GM21529 (cell line): ENCODE measurements at regions not wholly inside any gene's neighbourhood (a gene's known extent, or its start where the extent isn't known, plus 50 kb on each side); places are given as distances from the start of the nearest gene placed in this dataset.
"Not testable (repeated sequence)": the region's sequence is repeated elsewhere in the genome, so short reads cannot be mapped to it uniquely, and the experiment has no call there.

Source experiments
- ATAC-seq: cut with Tn5 transposase; IDR thresholded peaks from one replicate; pipeline ENCODE4 v1.9.1; 2021; ENCODE audit not compliant: unreplicated experiment

DNA sequence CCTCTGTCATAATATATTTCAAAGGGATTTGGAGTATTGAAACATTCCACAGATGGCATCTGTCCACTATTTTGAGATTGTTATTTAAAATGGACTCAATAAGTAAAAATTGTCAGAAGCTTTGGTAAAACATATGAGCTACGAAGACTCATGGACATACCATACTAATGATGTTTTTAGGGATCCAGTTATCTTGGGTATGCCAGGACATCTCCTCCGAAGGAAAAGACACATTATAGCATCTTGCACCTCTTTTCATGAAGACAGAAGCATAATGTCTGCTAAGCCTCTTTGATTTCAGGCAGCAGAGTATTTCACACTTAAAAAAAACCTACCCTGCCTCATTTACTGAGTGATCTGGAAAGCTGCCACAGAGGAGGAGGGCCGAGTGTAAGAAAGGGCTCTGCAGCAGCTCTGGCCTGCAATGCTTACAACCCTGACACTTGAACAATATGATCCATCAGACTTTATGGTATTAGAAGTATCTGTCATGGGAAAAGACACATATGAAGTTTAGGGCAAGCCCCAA is 284.8 kb downstream of the TUSC7 start:
- ATAC-seq: no peak

DNA sequence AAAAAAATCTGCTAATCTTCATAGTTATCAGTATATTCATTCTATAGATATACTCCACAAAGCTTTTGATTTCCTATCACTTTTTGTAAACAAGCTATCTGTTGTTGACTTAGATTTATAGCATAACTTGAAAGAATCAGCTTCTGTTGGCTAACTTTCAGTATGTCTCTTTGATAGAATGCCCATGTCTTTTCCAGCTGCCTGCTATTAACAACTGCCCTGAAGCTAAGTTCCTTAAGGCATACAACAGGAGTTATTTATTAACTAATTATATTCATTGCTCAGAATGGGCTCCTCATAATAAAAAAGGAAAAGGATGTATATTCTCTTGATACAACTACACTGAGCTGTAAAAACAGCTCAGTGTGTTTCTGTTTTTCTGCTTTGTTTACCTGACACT is 293.9 kb downstream of the TUSC7 start:
- no peak for ATAC-seq

DNA sequence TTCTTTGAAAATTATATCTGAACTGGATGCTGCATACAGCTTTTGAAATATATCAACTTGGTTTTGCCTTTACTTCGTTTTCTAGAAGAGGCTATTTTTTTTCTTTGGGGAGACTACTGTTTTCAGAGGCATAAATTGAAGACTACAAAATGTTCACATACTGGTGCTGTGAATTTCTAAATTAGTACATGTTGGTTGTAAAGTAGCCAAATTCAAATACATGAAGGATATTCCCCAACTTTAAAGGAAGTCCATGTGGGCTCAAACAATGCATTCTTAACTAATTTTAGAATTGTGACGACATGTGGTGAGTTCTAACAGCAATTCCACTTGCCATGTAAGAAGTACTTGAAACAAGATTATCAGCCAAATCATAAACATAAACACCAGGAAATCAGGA is 295.7 kb downstream of the TUSC7 start:
- ATAC-seq: no peak

DNA sequence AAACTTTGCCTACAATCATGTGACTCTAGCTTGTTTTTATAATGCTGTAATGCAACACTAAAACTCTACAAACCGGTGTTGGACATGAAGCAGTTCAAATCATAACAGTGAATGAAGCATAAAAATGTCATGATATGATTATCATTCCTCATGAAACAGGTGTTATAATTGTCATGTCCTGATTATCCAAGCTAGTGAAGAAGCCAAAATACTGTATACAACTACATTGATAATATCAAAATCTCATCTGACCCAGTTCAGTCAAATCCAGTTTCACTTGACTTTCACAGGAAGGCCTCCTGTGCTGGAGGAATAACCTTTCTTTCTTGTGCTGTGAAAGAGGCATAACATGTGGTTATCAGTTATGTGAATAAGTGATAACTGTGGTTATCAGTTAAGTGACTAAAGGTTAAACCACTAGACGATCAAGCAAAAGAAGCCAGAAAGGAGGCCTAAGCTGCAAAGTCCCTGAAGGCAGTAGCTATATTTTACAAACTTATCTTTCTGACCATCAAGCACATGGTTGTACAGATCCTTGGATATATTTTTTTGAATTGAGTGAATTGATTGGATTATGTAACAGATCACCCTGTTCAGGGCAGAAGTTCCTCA is 296.4 kb downstream of the TUSC7 start:
- no peak for ATAC-seq

DNA sequence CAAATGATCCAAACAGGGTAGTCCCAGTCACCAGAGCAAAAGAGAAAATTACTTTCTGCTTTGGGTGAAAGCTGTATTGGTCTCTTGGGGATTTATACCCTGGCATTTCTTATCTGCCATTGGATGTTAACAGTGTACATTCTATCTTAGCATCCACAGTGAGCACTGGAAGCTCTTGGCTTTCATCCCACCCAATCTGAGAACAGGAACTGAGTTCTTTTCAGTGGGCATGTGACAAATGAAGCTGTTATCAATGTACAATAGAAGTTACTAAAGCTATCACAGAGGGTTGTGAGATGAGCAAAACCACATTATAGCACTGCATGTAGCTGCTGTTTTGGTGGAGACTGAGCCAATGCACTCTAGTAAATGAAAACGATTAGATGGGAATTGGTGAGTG is 300.7 kb downstream of the TUSC7 start:
- no peak for ATAC-seq

DNA sequence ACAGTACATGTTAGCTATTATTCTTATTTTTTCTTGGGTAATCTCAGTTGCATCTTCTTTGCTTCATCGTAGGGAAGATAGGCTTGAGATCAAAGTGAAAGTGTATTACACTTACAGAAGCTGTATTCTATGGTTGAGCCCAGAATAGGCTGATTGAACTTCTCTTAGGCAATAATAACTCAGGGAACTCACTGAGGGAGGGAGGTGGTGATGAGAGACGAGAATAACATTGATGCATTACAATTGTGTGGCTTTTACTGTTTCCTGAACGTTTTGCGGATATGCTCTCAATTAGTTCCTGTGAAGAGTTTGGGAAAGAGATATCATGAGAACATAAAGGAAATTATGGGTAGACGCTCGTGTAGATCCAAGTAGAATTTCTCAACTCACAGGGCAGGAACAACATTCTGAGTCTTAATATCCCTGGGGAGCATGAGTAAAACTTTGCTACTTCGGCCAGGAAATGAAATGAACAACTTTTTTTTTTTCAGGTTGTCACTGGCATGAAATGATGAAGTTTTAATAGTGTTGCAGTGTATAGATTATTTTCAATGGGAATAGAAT is 302.2 kb downstream of the TUSC7 start:
- ATAC-seq: no peak

DNA sequence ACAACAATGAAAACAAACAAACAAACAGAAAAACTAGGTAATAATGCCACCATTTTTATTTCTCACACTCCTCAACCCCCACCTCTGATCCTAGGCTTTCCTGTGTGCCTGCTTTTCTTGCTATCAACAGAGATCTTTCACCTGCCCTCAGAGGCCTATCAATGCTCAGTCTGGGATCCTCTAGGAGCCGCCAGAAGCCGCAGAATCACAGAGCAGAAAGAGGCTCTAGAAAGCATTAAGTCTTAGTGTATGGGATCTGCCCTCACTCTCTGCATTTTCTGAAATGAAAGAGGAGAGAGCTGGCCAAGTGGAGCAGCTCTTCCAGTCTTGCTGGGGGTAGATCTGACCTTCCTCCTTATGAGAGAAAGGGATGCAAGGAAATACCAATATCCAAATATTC is 306.8 kb downstream of the TUSC7 start:
- ATAC-seq: no peak

DNA sequence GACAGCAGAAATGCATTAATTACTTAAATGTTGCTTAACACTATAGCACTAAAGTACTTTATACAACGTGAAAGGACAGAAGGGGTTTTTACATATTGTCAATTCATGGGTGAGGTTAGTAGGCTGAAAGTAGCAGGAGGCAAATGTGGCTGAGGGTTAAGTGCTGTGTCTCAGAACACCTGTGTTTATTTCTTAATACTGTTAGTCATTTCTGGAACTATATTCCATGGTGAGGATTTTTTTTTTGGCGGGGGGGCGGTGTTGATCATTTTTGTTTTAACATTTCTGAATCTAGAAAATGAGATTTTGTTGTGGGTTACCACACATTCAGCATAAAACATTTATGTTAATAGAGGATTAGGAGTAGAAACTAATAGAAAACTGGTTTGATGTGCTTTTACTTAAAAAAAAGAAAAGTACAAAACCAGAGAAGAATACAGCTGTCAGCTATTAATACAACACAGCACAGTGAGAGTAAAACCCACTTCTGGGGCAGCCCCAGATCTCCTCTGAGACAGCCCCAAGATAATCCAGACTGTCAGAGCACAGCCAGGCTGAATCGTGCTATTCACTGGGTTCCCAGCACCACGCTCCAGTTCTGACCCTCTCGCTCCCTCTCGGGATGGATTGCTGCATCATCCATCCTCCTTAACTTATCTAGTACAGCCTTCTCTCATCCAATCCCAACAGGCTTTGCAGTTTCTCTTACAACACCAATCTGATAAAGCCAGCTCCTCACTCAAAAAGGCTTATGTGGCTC is 307.7 kb downstream of the TUSC7 start:
- peak; percentile 87 for ATAC-seq

DNA sequence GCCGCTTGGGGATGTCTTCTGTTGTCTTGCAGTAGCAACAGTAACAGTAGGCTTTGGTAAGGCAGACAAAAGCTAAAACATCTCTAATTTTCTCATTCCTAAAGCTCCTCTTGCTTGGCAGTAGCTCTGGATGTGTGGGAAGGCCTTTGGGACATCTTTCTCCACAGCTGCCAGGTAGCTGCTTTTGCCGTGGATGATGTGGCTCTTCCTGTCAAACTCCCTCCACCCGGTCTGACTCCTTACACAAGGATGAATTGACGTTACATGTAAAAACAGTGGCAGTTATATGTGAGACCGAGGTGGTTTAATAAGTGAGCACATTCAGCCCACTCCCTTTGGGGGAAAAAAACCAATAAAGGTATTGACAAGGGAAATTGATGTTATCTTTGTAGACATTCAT is 309.1 kb downstream of the TUSC7 start:
- ATAC-seq: no peak

DNA sequence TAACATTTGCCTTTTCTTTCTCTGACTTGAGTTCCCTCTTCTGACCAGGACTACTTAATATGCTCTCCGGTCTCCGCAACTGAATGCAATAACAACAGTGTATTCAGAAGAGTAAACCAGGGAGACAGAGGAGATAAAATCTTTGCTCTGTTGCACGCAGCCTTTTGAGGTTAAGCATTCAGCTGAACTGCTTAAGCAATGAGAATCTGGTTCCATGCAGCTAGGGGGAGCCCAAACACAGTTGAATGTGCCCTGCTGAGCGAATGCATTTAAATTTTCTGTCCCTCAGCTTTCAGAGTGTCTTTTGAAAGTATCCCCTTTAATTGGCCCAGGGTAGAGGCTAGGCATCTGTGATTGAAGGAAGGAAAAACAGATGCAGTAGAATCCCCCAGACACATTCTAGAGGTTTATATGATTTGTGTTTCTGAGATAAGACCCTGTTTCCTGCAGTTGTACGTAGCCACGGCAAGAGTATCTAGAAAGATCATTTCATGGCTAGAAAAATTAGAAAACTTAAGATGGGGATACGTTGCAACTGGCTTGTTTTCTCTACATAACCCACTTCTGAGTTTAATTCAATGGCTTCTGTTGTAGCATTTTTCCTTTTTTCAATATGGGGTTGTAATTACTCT is 309.6 kb downstream of the TUSC7 start:
- no peak for ATAC-seq

DNA sequence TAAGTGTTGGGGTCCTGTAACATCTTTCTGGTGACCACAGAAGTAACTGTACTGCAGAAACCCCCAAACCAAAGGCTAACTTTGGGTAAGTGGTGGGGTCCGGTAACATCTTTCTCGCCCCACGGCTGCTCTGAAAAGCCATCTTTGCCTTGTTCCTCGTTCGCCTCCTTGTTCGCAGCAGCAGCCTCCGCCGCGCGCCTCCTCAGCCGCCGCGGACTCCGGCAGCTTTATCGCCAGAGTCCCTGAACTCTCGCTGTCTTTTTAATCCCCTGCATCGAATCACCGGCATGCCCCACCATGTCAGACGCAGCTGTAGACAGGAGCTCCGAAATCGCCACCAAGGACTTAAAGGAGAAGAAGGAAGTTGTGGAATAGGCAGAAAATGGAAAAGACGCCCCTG is 316.8 kb downstream of the TUSC7 start:
- no peak for ATAC-seq

DNA sequence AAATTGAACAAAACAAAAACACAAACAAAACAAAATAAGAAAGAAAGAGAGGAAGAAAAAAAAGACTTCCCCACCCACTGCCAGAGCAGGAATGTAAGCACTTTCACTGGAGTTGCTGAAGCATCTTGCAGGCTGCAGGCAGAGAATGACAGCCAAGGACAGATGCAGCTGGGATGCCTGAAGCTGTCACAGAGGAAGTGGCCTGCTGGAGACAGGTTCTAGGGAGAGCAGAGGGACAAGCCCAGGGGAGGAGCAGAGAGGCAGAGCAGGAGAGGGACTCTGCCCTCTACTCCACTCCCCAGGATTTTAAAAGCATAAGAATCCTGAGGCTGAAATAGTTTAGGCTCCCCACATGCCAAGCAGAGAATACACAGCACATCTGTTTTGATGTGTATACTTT is 326.2 kb downstream of the TUSC7 start:
- ATAC-seq: no peak

DNA sequence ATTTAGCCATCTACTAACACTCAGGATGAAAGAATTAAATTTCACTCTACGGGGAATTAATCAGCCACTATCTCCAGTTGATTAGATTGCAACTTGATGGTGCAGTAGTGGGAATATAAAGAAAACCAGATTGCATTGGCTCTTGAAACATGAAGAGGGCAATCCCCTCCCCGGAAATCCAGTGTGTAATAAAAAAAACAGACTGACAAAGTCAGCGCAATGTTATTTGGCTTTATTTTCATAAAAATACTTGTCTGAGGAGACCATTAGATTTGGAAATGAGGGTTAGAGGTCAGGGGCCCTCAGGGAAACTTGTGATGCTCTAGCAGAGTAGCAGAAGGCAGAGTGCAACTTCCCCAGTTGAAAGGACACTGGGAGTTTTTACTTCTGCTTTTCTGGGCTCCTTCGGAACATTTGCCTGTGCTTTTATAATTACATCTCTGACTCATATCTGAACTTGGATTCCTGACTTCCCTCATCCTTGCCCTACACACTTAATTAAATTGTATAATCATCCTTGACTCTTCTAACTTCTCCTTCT is 326.8 kb downstream of the TUSC7 start:
- peak; percentile 74 for ATAC-seq

DNA sequence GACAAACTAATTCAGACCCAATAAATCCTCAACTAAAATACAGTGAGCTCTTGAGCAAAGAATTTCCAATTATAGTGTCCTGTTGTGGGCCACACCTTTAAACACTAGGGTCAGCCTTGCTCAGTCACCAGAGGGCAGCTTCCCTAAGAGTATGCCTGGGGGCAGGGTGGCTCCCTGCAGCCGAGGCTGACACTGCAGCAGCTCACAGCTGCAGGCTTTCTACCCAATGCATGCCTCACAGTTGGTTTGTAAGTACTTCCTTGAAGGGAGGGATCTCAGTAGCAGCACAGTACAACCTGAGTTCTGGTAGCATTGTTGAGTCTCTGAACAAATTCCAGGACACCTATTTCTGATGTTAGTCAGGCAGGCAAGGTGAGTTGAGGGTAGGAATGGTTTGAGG is 335.6 kb downstream of the TUSC7 start:
- ATAC-seq: no peak

DNA sequence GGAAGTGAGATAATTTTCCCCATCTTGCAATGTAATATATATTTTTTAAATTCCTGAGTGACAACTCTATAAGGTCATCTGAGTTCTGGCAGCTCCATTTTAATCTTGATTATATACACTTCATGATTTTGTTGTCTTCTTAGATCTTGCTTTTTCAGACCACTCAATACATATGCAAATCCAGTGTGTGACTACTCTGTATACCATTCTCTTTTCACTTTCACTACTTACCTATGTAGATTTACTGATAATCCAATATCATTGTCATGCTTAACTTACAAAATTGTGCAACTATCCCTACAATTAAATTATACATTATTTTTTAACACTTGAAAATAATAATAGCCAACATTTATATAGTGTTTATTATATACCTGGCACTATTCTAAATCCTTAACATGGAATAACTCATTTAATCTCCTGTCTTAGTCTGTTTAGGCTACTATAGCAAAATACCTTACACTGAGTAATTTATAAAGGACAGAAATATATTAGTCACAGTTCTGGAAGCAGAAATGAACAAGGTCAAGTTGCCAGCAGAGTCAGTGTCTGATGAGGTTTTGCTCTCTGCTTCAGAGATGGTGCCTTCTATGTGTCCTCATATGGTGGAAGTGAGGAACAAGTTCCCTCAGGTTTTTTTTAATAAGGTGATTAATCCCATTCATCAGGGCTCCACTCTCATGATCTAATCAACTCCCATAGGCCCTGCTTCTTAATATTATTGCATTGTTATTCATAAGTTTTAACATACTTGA is 338.5 kb downstream of the TUSC7 start:
- no peak for ATAC-seq

DNA sequence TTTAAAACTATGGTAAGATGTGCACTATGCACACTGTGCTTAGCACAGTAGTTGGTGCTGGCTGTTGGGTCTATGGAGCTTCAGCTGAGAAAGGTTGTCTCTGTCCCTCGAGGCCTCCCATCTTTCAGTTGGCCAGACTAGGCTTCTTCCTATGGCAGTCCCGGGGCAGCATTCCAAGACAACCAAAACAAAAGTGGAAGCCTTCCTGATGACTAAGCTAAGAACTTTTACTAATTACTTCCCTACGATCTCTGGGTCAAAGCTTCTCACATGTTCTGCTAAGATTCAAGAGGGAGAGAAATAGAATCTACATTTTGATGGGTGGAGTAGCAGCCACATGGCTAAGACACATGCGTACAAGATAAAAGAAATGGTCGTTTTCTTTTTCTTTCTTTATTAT is 342.8 kb downstream of the TUSC7 start:
- ATAC-seq: no peak

DNA sequence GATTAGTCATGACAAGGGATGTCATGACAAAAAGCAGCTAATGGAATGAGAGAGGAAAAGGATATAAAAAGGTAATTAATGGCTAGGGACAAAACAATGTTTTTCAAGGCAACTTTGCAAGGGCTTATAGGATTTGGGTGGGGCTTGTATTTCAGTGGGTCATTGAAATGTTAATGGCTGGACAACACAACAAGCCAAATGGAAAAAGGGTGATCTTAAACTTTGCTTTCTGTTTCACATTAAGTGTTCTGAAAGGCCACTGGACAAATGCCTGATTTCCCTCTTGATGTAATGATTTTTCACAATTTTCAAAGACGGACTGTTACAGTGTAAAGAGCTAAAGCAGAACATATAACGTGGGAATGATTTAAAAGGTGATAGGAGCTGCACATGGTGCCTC is 345.0 kb downstream of the TUSC7 start:
- no peak for ATAC-seq

DNA sequence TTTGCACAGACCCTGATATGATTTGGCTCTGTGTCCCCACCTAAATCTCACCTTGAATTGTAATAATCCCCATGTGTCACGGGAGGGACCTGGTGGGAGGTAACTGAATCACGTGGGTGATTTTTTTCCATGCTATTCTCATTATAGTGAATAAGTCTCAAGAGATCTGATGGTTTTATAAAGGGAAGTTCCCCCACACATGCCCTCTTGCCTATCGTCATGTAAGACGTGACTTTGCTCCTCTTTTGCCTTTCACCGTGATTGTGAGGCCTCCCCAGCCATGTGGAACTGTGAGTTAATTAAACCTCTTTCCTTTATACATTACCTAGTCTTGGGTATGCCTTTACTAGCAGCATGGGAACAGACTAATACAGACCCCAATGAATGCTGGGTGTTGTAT is 347.4 kb downstream of the TUSC7 start:
- not testable (repeated sequence) for ATAC-seq

DNA sequence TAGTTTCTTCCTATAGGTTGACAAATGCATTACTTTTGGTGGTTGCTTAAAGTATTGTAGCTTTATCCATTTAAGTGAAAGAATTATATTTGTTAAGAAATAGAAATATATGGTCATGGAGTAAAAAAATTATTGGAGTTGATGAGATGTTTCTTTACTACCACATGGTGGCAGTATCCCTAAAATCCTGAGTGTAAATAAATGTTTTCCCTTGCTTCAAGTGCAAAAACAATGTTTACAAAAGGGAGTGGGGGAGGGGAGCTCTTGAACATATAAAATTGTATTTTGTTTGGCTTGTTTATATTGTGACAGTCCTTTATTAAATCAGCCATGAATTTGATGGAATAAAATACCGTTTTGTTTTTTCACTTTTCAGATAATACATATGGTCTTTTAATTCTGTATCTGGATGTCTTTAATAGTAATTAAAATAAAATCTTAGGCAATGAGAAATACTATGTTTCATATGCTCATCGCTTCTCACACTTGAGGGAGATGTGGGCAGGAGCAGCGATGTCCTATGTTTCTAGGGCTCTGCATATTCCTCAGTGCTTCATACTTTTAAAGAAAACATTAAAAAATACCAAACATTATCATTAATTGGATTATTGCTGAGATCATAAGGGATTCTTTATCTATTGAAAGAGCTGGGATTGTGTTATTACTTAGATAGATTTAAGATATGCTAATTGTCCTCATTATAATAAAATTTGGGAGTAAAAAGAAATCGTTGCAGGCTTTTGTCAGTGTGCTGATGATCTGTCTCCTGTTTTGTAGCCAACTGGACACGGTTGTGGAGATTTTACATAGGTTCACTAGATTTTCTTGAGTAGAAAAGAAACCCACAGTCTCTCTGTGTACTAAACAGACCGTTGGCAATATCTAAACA is 349.7 kb downstream of the TUSC7 start:
- ATAC-seq: no peak

DNA sequence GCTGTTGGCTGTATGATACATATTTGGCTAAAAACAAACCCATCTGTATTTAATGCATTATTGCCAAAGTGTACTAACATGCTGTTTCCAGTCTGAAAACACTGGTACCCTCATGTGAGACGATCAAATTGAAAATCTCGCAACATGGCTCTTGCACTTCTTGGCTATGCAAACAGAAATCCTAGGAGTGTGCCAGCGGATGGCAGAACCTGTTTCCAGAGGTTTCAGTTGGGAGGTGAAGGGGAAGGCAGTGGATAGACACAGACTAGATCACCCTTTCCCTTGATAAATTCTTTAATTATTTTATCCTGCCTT is 350.3 kb downstream of the TUSC7 start:
- ATAC-seq: no peak
